Liver (tissue), 8 donors: ENCODE measurements at regions not wholly inside any gene's neighbourhood (a gene's known extent, or its start where the extent isn't known, plus 50 kb on each side); places are given as distances from the start of the nearest gene placed in this dataset.

Source experiments
- DNase-seq: peaks from one replicate; pipeline ENCODE4 v3.0.0-alpha.2; 2017; ENCODE audit warnings: low spot score
- H3K27ac ChIP-seq, 2 donors: one replicate each; pipeline ENCODE4 v1.7.0; 2013; ENCODE audit warnings: inconsistent platforms in 2 of 2, low read length in 2 of 2, control low read depth in 1 of 2, low read depth in 1 of 2, mild to moderate bottlenecking in 1 of 2
- H3K27me3 ChIP-seq, 4 donors: one replicate each; pipeline versions ENCODE4 v1.6.1 to v1.7.0; 2013; ENCODE audit warnings: low read length in 3 of 4, inconsistent platforms in 1 of 4, mild to moderate bottlenecking in 1 of 4, moderate library complexity in 1 of 4; ENCODE audit not compliant: control insufficient read depth in 4 of 4, insufficient read depth in 4 of 4
- H3K36me3 ChIP-seq, 4 donors: one replicate each; pipeline versions ENCODE4 v1.6.1 to v1.7.0; 2013; ENCODE audit warnings: low read length in 3 of 4, mild to moderate bottlenecking in 3 of 4, low read depth in 1 of 4, moderate library complexity in 1 of 4; ENCODE audit not compliant: control insufficient read depth in 4 of 4, insufficient read depth in 3 of 4
- H3K4me1 ChIP-seq, 4 donors: one replicate each; pipeline versions ENCODE4 v1.6.1 to v1.7.0; 2013; ENCODE audit warnings: low read length in 3 of 4, mild to moderate bottlenecking in 3 of 4, moderate library complexity in 1 of 4; ENCODE audit not compliant: control insufficient read depth in 4 of 4, insufficient read depth in 4 of 4
- H3K4me3 ChIP-seq, 3 donors: one replicate each; pipeline versions ENCODE4 v1.6.1 to v1.7.0; 2013; ENCODE audit warnings: low read length in 3 of 3, control low read depth in 1 of 3, low read depth in 1 of 3, mild to moderate bottlenecking in 1 of 3
- H3K9ac ChIP-seq, 2 donors: one replicate each; pipeline ENCODE4 v1.7.0; 2013; ENCODE audit warnings: low read length in 2 of 2, mild to moderate bottlenecking in 2 of 2, moderate library complexity in 2 of 2, control low read depth in 1 of 2, low read depth in 1 of 2
- H3K9me3 ChIP-seq, 4 donors: one replicate each; pipeline versions ENCODE4 v1.6.1 to v1.7.0; 2013; ENCODE audit warnings: low read length in 3 of 4; ENCODE audit not compliant: control insufficient read depth in 4 of 4
- CTCF ChIP-seq: fragments of 150-350 bp; IDR thresholded peaks from 2 replicates; pipeline ENCODE4 v1.5.1; 2017; ENCODE audit warnings: improper control_type of control experiment, low read depth, low read length; ENCODE audit not compliant: missing input control
- FOXA2 ChIP-seq: IDR thresholded peaks from 2 replicates; pipeline ENCODE4 v1.6.1; 2016; ENCODE audit warnings: antibody characterized with exemption
- GABPA ChIP-seq, 2 donors: IDR thresholded peaks in 1 of 2; conservative IDR thresholded peaks in 1 of 2; 2 replicates each; pipeline ENCODE4 v1.6.1; 2016; ENCODE audit warnings: antibody characterized with exemption in 2 of 2, mild to moderate bottlenecking in 1 of 2, moderate library complexity in 1 of 2
- HNF4A ChIP-seq, 2 donors: conservative IDR thresholded peaks; 2 replicates each; pipeline ENCODE4 v1.6.1; 2016; ENCODE audit warnings: antibody characterized with exemption in 2 of 2, mild to moderate bottlenecking in 2 of 2
- HNF4G ChIP-seq: IDR thresholded peaks from 2 replicates; pipeline ENCODE4 v1.6.1; 2016; ENCODE audit warnings: antibody characterized with exemption
- JUND ChIP-seq, 2 donors: IDR thresholded peaks; 2 replicates each; pipeline ENCODE4 v1.6.1; 2016; ENCODE audit warnings: antibody characterized with exemption in 2 of 2
- NR2F2 ChIP-seq: IDR thresholded peaks from 2 replicates; pipeline ENCODE4 v1.6.1; 2016; ENCODE audit warnings: antibody characterized with exemption
- REST ChIP-seq: IDR thresholded peaks from 2 replicates; pipeline ENCODE4 v1.6.1; 2016; ENCODE audit warnings: antibody characterized with exemption, mild to moderate bottlenecking
- RXRA ChIP-seq, 2 donors: IDR thresholded peaks; 2 replicates each; pipeline ENCODE4 v1.6.1; 2017 to 2018; ENCODE audit warnings: antibody characterized with exemption in 2 of 2, mild to moderate bottlenecking in 1 of 2
- SP1 ChIP-seq: IDR thresholded peaks from 2 replicates; pipeline ENCODE4 v1.6.1; 2018; ENCODE audit warnings: antibody characterized with exemption, mild to moderate bottlenecking
- TAF1 ChIP-seq: conservative IDR thresholded peaks from 2 replicates; pipeline ENCODE4 v1.6.1; 2016; ENCODE audit warnings: antibody characterized with exemption, mild to moderate bottlenecking
- WGBS: extraction: QIAGEN DNeasy Blood & Tissue Kit; methylation state at CpG from one replicate; pipeline ENCODE4 v1.1.7; 2013; 5-methylcytosine and 5-hydroxymethylcytosine counted together
- TF ChIP-seq, protein P1 (sequence below): IDR thresholded peaks from 2 replicates; pipeline ENCODE4 v1.6.1; 2016; ENCODE audit warnings: antibody characterized with exemption
- donor health status: healthy.
- donor health status: healthy.
- donor health status: healthy.
- donor health status: healthy.
- donor health status: healthy.

GRCh38 chr1:22376976-22377375 lies 74.7 kb upstream of the ZBTB40 start (continued):
- TF ChIP-seq REST: no peak
- TF ChIP-seq, protein P1, sequence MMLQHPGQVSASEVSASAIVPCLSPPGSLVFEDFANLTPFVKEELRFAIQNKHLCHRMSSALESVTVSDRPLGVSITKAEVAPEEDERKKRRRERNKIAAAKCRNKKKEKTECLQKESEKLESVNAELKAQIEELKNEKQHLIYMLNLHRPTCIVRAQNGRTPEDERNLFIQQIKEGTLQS: no peak
- no peak for TF ChIP-seq NR2F2

GRCh38 chr1:22379566-22379965 lies 72.1 kb upstream of the ZBTB40 start:
- peaks cover 0 to 6% (median 1%) of the 10 kb centered on the region in 4 donors for H3K27me3 ChIP-seq
- H3K36me3 ChIP-seq: no peaks in the 10 kb centered on the region
- DNase-seq: no peak
- H3K9ac ChIP-seq: no peak overlapping the region
- no peak overlapping the region for H3K27ac ChIP-seq
- no peaks in the 10 kb centered on the region for H3K9me3 ChIP-seq
- no peaks in the 10 kb centered on the region for H3K4me1 ChIP-seq
- WGBS: 67% methylated on average over 7 of the region's 7 CpGs
- H3K4me3 ChIP-seq: no peak overlapping the region
- TF ChIP-seq HNF4G (no peak), REST (no peak), JUND (IDR thresholded peaks at IDR 0.05) (no peak), FOXA2 (no peak), SP1 (no peak), CTCF (no peak), NR2F2 (no peak), HNF4A (conservative IDR thresholded peaks at IDR 0.05) (no peak), GABPA (IDR thresholded peaks at IDR 0.05 in 1 of 2, conservative IDR thresholded peaks at IDR 0.05 in 1 of 2) (no peak), TAF1 (no peak), RXRA (IDR thresholded peaks at IDR 0.05) (no peak)
- TF ChIP-seq, protein P1: no peak
